HL-60 (cell line): ENCODE measurements at regions not wholly inside any gene's neighbourhood (a gene's known extent, or its start where the extent isn't known, plus 50 kb on each side); places are given as distances from the start of the nearest gene placed in this dataset.
"Not testable (repeated sequence)": the region's sequence is repeated elsewhere in the genome, so short reads cannot be mapped to it uniquely, and the experiment has no call there.

Experiments
- DNase-seq, 2 experiments: peaks; one replicate each; pipeline ENCODE4 v3.0.0-alpha.2; 2010 to 2020; ENCODE audit warnings: low read depth in 1 of 2, low spot score in 1 of 2
- H3K27ac ChIP-seq: fragments of 250-450 bp; sonication (Bioruptor Pico); replicated peaks from 2 replicates; pipeline ENCODE4 v1.5.1; 2020; ENCODE audit warnings: mild to moderate bottlenecking, moderate library complexity
- H3K27me3 ChIP-seq: fragments of 250-450 bp; sonication (Bioruptor Pico); 2 replicates; pipeline ENCODE4 v1.5.1; 2021; ENCODE audit warnings: mild to moderate bottlenecking, moderate library complexity; ENCODE audit not compliant: insufficient read depth, poor library complexity, severe bottlenecking
- H3K4me3 ChIP-seq: replicated peaks from 2 replicates; pipeline ENCODE4 v1.5.1; 2011; ENCODE audit warnings: mild to moderate bottlenecking, control low read depth, low read length; ENCODE audit not compliant: insufficient read depth

DNA sequence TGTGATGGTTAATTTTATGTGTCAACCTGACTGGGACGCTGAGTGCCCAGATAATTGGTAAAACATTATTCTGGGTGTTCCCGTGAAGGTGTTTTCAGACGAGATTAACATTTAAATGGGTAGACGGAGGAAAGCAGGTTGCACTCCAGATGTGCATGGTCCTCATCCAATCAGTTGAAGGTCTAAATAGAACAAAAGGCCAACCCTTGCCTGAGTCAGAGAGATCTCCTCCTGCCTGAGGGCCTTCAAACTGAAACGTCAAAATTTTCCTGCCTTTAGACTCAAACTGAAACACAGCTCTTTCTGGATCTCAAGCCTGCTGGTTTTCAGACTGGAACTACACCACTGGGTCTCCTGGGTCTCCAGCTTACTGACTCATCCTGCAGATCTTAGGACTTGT, 73.5 kb downstream of the NPIPA8 start:
- H3K27me3 ChIP-seq, H3K4me3 ChIP-seq, H3K27ac ChIP-seq, DNase-seq: not testable (repeated sequence)

DNA sequence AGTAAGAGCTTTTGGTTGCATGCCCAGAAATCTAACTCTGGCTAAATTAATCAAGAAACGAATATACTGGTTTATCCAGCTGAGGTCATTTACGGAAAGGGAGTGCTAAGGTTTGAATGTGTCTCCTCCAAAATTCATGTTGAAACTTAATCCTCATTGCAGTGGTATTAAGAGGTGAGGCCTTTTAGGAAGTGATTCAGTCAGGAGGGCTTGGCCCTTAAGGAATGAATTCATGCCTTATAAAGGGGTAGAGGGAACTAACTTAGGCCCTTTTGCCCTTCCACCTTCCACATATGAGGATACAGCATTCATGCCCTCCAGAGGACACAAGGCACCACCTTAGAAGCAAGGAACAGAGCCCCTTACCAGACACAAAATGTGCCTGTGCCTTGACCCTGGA, 74.7 kb downstream of the NPIPA8 start:
- not testable (repeated sequence) for H3K27ac ChIP-seq, H3K4me3 ChIP-seq, H3K27me3 ChIP-seq, DNase-seq

DNA sequence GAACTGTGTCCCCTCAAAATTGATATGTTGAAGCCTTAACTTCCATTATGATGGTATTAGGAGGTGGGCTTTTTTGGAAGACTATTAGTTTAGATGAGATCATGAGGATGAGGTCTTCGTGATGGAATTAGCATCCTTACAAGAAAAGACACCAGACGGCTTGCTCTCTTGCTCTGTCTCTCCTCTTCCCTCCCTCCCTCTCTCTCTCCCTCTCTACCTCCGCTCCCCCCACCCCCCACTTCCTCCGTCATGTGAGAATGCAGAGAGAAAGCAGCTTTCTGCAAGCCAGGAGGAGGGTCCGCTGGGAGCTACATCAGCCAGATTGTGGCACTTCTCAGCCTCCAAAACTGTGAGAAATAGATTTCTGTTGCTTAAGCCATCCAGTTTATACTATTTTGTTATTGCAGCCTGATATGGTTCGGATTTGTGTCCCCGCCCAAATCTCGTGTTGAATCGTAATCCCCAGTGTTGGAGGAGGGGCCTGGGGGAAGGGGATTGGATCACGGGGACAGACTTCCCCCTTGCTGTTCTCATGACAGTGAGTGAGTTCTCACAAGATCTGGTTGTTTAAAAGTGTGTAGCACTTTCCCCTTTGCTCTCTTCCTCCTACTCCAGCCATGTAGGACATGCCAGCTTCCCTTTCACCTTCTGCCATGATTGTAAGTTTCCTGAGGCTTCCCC, 76.9 kb downstream of the NPIPA8 start:
- not testable (repeated sequence) for H3K27ac ChIP-seq, H3K4me3 ChIP-seq, DNase-seq, H3K27me3 ChIP-seq

DNA sequence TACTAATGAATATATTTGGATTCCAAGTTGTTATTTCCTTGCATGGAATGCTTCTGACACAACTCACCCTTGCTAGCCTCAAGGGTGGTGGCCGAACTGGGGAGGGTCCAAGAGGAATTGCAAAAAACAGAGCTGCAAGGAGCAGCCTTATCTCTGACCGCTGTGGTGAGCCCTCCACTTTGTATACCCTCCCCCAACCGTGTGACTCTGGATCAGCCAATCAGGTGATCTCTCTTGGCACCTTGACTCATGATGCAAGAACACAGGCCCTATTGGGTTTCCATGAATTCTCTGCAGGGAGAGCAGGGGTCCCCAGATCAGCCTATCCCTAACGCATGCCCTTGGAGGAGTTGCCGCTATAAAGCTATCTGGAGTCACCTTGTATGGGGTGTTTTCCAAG, 83.6 kb downstream of the NPIPA8 start:
- not testable (repeated sequence) for H3K27me3 ChIP-seq, H3K27ac ChIP-seq, H3K4me3 ChIP-seq, DNase-seq

DNA sequence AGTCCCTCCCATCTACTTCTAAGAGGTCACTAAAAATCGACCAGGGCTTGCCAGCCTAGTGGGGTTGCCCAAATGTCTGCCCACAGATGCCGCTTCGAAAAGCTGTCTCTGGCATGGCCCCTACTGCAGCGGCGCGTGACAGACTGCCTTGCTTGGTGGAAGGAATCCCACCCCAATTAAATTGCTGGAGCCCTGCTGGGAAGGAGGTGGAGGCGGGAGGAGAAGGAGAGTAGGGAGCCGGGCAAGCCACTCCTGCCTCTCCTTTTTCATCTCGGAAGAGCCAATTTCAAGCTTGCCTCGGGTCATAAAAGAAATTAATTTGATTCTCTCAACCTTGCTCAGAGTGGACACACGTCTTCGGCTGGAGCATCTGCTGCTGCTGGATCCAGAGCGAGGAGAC, 106.0 kb downstream of the NPIPA8 start:
- not testable (repeated sequence) for H3K27me3 ChIP-seq, H3K27ac ChIP-seq, H3K4me3 ChIP-seq, DNase-seq

DNA sequence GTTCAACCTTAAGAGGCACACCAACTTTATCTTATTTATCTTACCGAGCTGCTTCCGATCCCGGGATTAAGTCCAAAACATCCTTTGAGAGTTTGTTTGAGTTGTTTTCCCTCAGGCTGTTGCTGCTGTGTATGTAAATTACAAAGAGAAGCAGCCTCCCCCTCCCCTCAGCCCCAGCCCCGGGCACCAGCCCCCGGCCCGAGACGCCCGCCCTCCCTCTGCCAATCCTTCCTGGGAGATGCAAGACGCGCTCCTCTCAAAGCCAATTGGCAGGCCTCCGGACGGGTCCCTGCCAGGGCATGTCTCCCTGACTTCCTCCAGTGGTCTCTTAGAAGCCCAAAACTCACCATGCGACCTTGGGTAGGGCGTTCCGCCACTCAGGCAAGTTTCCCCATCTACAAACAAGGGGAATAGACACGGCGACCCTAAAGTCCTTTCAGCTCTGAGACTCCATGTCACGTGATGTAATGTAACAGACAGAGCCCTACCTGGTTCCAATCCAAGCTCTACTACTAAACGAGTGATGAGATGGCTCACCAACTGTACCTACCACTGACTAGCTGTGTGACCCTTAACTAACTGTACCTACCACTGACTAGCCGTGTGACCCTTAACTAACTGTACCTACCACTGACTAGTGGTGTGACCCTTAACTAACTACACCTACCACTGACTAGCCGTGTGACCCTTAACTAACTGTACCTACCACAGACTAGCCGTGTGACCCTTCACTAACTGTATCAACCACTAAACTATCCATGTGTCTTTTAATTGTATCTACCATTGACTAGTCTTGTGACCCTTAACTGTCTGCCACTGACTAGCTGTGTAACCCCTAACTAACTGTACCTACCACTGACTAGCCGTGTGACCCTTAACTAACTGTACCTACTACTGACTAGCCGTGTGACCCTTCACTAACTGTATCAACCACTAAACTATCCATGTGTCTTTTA, 114.2 kb downstream of the NPIPA8 start:
- H3K27me3 ChIP-seq, H3K4me3 ChIP-seq, H3K27ac ChIP-seq, DNase-seq: not testable (repeated sequence)

DNA sequence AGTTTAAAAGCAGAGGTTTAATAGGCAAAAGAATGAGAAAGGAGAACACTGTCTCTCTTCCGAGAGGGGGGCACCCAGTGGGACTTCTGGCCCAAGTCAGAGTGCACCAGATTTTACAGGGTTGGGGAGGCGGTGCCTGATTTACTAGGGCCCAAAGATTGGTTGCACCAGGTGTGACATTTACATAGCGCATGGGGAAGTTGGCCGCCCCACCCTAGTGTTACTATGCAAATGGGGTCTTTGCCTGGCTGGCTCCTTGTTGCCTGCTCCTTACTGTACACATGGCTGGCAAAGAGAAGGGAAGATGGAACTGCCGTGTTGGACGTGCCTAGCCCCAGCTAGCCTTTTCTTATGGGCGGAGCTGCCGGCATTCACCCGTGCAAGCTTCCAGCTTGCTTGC, 118.8 kb downstream of the NPIPA8 start:
- not testable (repeated sequence) for DNase-seq, H3K4me3 ChIP-seq, H3K27me3 ChIP-seq, H3K27ac ChIP-seq

DNA sequence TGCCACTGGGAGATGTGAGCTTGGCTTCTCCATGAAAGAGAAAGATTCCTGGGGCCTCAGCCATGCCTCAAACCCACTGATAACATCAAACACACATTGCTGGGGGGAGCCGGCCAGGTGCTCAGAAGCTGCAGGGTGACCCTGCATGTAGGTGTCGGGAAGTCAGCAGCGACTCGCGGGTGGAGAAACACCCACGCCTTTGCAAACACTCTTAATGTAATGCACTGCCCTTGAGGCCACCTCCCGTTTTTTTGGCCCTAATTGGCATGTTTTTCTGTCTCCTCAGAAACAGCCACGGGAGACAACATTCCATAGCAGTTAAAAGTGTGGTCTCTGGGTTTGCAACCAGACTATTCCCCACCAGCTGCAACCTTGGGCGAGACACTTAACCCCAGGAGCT, 119.7 kb downstream of the NPIPA8 start:
- H3K27ac ChIP-seq, H3K4me3 ChIP-seq, DNase-seq, H3K27me3 ChIP-seq: not testable (repeated sequence)

DNA sequence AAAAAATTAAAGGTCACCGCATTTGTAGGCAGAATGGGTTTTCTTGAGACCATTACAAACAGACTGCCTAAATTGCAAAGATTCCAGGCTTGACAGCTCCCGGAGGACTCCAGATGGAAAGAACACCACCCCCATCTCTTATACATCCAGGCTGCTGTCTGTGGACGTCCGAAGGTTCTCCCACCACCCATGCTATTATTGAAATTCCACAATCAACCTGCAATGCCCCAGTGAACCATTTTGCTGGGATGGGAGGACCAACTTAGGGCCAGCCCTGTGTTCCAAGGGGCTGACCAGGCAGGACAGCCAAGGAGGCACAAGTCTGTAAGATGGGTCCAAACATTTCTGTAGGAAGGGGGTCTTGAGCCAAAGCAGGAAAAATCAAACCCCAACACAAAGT, 122.7 kb downstream of the NPIPA8 start:
- H3K27ac ChIP-seq, DNase-seq, H3K27me3 ChIP-seq: not testable (repeated sequence)

DNA sequence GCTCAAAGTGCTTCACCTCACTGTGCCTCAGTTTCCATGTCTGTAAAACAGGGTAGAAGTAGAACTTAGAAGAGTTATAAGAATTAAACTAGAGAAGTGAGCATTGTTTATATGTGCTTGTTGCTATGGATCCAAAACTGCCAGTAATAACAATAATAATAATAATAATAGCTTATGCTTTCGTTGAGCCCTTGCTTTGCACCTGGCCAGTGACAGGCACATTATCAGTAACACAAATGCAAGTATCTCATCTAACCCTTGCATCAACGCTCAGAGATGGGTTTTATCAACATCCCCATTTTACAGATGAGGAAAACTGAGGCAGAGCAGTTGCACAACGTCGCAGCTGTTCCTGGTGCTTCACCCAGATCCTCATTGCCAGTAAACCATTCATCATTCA, 125.0 kb downstream of the NPIPA8 start:
- H3K4me3 ChIP-seq, H3K27ac ChIP-seq, H3K27me3 ChIP-seq, DNase-seq: not testable (repeated sequence)

More for the DNA sequence above, 122.7 kb downstream of the NPIPA8 start:
- H3K4me3 ChIP-seq, result not testable (repeated sequence)

DNA sequence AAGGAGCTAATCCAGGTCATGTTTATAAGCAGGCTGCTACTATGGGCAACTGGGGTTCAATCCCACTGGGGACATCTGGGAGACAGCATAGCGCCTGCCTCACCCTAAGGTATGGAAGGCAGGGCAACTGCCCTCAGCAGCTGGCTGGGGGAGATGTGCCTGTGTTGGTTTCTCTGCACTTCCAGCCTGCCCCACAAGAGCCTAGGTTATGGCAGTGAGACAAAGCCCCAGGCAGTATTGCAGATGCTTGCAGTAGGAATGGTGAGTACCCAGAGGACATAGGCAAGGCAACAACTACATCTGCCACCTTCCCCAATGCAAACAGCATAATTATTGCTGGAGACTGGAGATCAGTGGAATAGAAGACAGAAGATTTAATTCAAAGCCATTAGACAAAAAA, 131.8 kb downstream of the NPIPA8 start:
- not testable (repeated sequence) for H3K4me3 ChIP-seq, H3K27me3 ChIP-seq, H3K27ac ChIP-seq, DNase-seq

DNA sequence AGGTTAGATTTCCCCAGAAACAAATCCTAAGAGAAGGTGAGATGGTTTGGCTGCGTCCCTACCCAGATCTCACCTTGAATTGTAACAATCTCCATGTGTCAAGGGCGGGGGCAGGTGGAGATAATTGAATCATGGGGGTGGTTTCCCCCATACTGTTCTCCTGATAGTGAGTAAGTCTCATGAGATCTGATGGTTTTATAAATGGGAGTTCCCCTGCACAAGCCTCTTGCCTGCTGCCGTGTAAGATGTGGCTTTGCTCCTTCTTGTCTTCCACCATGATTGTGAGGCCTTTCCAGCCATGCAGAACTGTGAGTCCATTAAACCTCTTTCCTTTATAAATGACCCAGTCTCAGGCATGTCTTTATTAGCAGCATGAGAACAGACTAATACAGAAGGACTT, 132.2 kb downstream of the NPIPA8 start:
- not testable (repeated sequence) for H3K4me3 ChIP-seq, H3K27me3 ChIP-seq, H3K27ac ChIP-seq, DNase-seq

DNA sequence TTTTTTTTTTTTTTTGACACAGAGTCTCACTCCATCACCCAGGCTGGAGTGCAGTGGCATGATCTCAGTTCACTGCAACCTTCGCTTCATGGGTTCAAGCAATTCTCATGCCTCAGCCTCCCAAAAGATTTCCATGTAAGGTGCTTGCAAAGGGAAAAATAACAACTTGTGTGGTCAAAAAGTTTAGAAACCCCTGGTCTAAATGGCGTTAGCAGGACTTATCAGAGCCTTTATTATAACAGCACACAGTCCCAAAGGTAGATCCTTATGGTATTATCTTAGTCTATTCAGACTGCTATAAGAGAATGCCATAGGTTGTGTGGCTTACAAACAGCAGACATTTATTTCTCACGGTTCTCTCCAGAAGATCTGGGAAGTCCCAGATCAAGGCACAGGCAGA, 135.0 kb downstream of the NPIPA8 start:
- not testable (repeated sequence) for H3K27ac ChIP-seq, H3K27me3 ChIP-seq, H3K4me3 ChIP-seq, DNase-seq

DNA sequence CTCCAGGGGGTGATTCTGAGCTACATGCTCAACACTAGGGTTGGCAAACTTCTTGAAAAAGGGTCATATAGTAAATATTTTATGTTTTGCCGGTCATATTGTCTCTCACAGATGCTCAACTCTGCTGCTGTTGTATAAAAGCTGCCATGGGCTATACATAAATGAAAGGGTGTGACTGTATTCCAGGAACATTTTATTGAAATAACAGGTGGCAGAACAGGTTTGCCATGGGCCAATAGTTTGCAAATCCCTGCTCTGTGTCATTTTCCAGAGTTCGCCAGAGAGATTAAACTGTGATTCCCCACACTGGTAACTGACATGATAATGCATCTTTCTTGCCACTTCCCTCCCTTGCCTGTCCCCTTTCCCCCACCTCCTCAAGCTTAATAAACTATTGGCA, 144.1 kb downstream of the NPIPA8 start:
- H3K4me3 ChIP-seq, H3K27ac ChIP-seq, DNase-seq, H3K27me3 ChIP-seq: not testable (repeated sequence)

DNA sequence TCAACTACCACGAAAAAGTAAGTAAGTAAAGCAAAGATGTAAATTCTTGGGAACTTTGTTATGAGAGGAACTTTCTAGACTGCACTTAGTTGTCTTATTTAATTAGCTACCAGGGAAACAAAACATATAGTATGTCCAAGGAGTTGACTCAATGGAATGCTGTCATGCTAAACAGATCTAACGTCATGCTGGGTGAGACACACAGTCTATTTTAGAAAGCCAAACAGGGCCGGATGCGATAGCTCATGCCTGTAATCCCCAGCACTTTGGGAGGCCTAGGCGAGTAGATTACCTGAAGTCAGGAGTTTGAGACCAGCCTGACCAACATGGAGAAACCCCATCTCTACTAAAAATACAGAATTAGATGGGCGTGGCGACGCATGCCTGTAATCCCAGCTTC, 146.4 kb downstream of the NPIPA8 start:
- H3K4me3 ChIP-seq, H3K27ac ChIP-seq, DNase-seq, H3K27me3 ChIP-seq: not testable (repeated sequence)
